HepG2 (cell line): ENCODE measurements at regions not wholly inside any gene's neighbourhood (a gene's known extent, or its start where the extent isn't known, plus 50 kb on each side); places are given as distances from the start of the nearest gene placed in this dataset.

Experiments
- ATAC-seq: fragments of 200-7000 bp; cut with Tn5 transposase; 3 replicates; pipeline ENCODE4 v1.9.1; 2020; ENCODE audit warnings: mild to moderate bottlenecking, moderate library complexity
- BruUV-seq: library from RNA; stranded (reverse); fragments of 400-500 nt; replicated peaks from 2 replicates; lab custom pipeline; 2021; lab: Mats Ljungman, UMichigan
- CTCF ChIA-PET: fragments of 300-600 bp; formaldehyde crosslinking; extraction: SDS; loops from one replicate; lab custom pipeline; 2021; ENCODE audit warnings: low total read pairs, inconsistent platforms, low intra/inter-chr PET ratio; lab: Yijun Ruan, JAX
- POLR2A ChIA-PET: fragments of 350-600 bp; sonication (Branson Sonifier 250); formaldehyde crosslinking; loops from one replicate; lab custom pipeline; 2020; ENCODE audit warnings: antibody characterized with exemption, inconsistent platforms; lab: Yijun Ruan, JAX
- DNase-seq: peaks from one replicate; pipeline ENCODE4 v3.0.0-alpha.2; 2015; ENCODE audit warnings: low spot score
- FAIRE-seq: peaks from 3 replicates; lab custom pipeline; 2011; peaks lifted over from hg19 to GRCh38; lab: Jason Lieb, UNC
- H2AFZ ChIP-seq: one replicate; pipeline ENCODE4 v1.6.1; 2011; ENCODE audit warnings: low read length, inconsistent platforms
- H3K27ac ChIP-seq: fragments of 300-600 bp; 3 replicates; pipeline ENCODE4 v1.8.0; 2011; ENCODE audit warnings: mixed run types, mild to moderate bottlenecking, mixed read lengths, low read length, inconsistent platforms; ENCODE audit not compliant: insufficient read depth; ENCODE audit errors: extremely low read length
- H3K27me3 ChIP-seq, 2 experiments: fragments of 200-600 bp in 1 of 2; 2 replicates in 1 of 2; 3 replicates in 1 of 2; pipeline versions ENCODE4 v1.6.0 to v1.8.0; 2011; ENCODE audit warnings: low read length in 2 of 2, mild to moderate bottlenecking in 2 of 2, moderate library complexity in 2 of 2, inconsistent platforms in 1 of 2; ENCODE audit not compliant: insufficient read depth in 2 of 2, control insufficient read depth in 1 of 2
- H3K36me3 ChIP-seq, 2 experiments: fragments of 200-600 bp in 1 of 2; replicated peaks in 1 of 2; 2 replicates in 1 of 2; 3 replicates in 1 of 2; pipeline versions ENCODE4 v1.5.1 to v1.8.0; 2011; ENCODE audit warnings: low read length in 2 of 2, inconsistent platforms in 1 of 2; ENCODE audit not compliant: insufficient read depth in 2 of 2, control insufficient read depth in 1 of 2
- H3K4me1 ChIP-seq: 2 replicates; pipeline ENCODE4 v1.5.1; 2012; ENCODE audit warnings: low read length, inconsistent platforms; ENCODE audit not compliant: insufficient read depth
- H3K4me2 ChIP-seq: 2 replicates; pipeline ENCODE4 v1.6.0; 2011; ENCODE audit warnings: low read depth, low read length, inconsistent platforms
- H3K4me3 ChIP-seq, 3 experiments: fragments of 200-600 bp in 1 of 3; sonication (generic), shearing (Covaris generic) in 1 of 3; replicated peaks in 1 of 3; 2 replicates each; pipeline ENCODE4 v1.5.1; 2011 to 2016; ENCODE audit warnings: low read length in 3 of 3, inconsistent platforms in 2 of 3, low read depth in 2 of 3, mild to moderate bottlenecking in 2 of 3, control low read depth in 1 of 3, mixed read lengths in 1 of 3; ENCODE audit not compliant: insufficient read depth in 1 of 3
- H3K79me2 ChIP-seq: one replicate; pipeline ENCODE4 v1.6.1; 2011; ENCODE audit warnings: low read length, inconsistent platforms; ENCODE audit not compliant: insufficient read depth
- H3K9ac ChIP-seq: 2 replicates; pipeline ENCODE4 v1.6.0; 2011; ENCODE audit warnings: mild to moderate bottlenecking, low read depth, low read length, inconsistent platforms; ENCODE audit not compliant: insufficient read depth
- H3K9me3 ChIP-seq: 2 replicates; pipeline ENCODE4 v1.5.1; 2012; ENCODE audit warnings: mild to moderate bottlenecking, low read length
- H4K20me1 ChIP-seq: 2 replicates; pipeline ENCODE4 v1.6.0; 2011; ENCODE audit warnings: inconsistent platforms, mild to moderate bottlenecking, low read length, moderate library complexity; ENCODE audit not compliant: insufficient read depth
- ASH2L ChIP-seq: fragments of 300-600, 200-600 bp; sonication (generic); IDR thresholded peaks from 2 replicates; pipeline ENCODE4 v1.7.0; 2017; ENCODE audit warnings: low read depth, mild to moderate bottlenecking, moderate library complexity, mixed read lengths, low read length; ENCODE audit not compliant: insufficient read length
- ATAD3A ChIP-seq: sonication (generic); formaldehyde crosslinking; IDR thresholded peaks from 2 replicates; pipeline ENCODE4 v1.4.0; 2020; ENCODE audit warnings: missing genetic modification reagents
- FOXO1 ChIP-seq: sonication (generic); formaldehyde crosslinking; IDR thresholded peaks from 2 replicates; pipeline ENCODE4 v1.4.0; 2020; ENCODE audit warnings: missing genetic modification reagents
- HCFC1 ChIP-seq: fragments of 150-350 bp; IDR thresholded peaks from 2 replicates; pipeline ENCODE4 v1.6.1; 2014; ENCODE audit warnings: low read depth, low read length
- JARID2 ChIP-seq: sonication (generic); formaldehyde crosslinking; IDR thresholded peaks from 2 replicates; pipeline ENCODE4 v1.8.1; 2023; ENCODE audit warnings: missing genetic modification reagents, inconsistent platforms; ENCODE audit not compliant: insufficient replicate concordance
- KDM2A ChIP-seq: sonication (generic); formaldehyde crosslinking; IDR thresholded peaks from 2 replicates; pipeline ENCODE4 v1.4.0; 2020; ENCODE audit warnings: low read depth, missing genetic modification reagents, borderline replicate concordance
- NR3C1 ChIP-seq: sonication (generic); formaldehyde crosslinking; IDR thresholded peaks from 2 replicates; pipeline ENCODE4 v1.4.0; 2020; ENCODE audit warnings: missing genetic modification reagents
- PPARG ChIP-seq: conservative IDR thresholded peaks from 2 replicates; pipeline ENCODE4 v1.6.1; 2016; ENCODE audit warnings: missing biosample characterization, missing genetic modification reagents
- RAD21 ChIP-seq: fragments of 450-650 bp; formaldehyde crosslinking; IDR thresholded peaks from 2 replicates; pipeline ENCODE4 v1.5.0; 2020; ENCODE audit warnings: mild to moderate bottlenecking
- REXO4 ChIP-seq: sonication (generic); formaldehyde crosslinking; IDR thresholded peaks from 2 replicates; pipeline ENCODE4 v1.8.0; 2022; ENCODE audit warnings: missing genetic modification reagents, mild to moderate bottlenecking, borderline replicate concordance
- SMAD9 ChIP-seq: sonication (generic); formaldehyde crosslinking; IDR thresholded peaks from 2 replicates; pipeline ENCODE4 v1.5.1; 2020; ENCODE audit warnings: mild to moderate bottlenecking, missing genetic modification reagents
- ZBTB43 ChIP-seq: sonication (generic); formaldehyde crosslinking; conservative IDR thresholded peaks from 2 replicates; pipeline ENCODE4 v1.4.0; 2020; ENCODE audit warnings: missing genetic modification reagents
- ZNF256 ChIP-seq: sonication (generic); formaldehyde crosslinking; conservative IDR thresholded peaks from 2 replicates; pipeline ENCODE4 v1.4.0; 2020; ENCODE audit warnings: missing genetic modification reagents
- ZNF3 ChIP-seq: IDR thresholded peaks from 2 replicates; pipeline ENCODE4 v1.7.0; 2017; ENCODE audit warnings: inconsistent platforms
- ZXDC ChIP-seq: sonication (generic); formaldehyde crosslinking; IDR thresholded peaks from 2 replicates; pipeline ENCODE4 v1.5.0; 2020; ENCODE audit warnings: mild to moderate bottlenecking, missing genetic modification reagents
- WGBS: methylation state at CpG from one replicate; pipeline ENCODE4 v1.1.6; 2017; ENCODE audit warnings: low lambda C conversion rate; 5-methylcytosine and 5-hydroxymethylcytosine counted together
- in situ Hi-C: cut with HindIII; loops from 2 replicates; pipeline ENCODE4 v1.10.0; 2017; ENCODE audit warnings: low pct_unique_long_range_greater_than_20kb; ENCODE audit not compliant: extremely low pct_ligation_motif_present
- intact Hi-C: fragments of 100-400 bp; cut with micrococcal nuclease; formaldehyde crosslinking; loops from one replicate; pipeline ENCODE4 v1.10.0; 2022; ENCODE audit not compliant: unreplicated experiment
- TF ChIP-seq, protein P1 (sequence below): IDR thresholded peaks from 2 replicates; pipeline ENCODE4 v1.6.1; 2012; ENCODE audit warnings: low read length, improper control_type of control experiment

GRCh38 chr13:109608059-109608458 lies 178.3 kb downstream of the IRS2 start:
- 78% methylated on average over 3 of the region's 3 CpGs for WGBS
- Histone ChIP-seq H3K4me2 (no peak overlapping the region), H3K36me3 (no peaks in the 10 kb centered on the region), H3K27ac (no peak overlapping the region), H2AFZ (no peak overlapping the region), H4K20me1 (no peaks in the 10 kb centered on the region), H3K9me3 (peaks cover 10% of the 10 kb centered on the region; the same call in 1 of the 2 replicates), H3K4me3 (no peak overlapping the region), H3K9ac (no peak overlapping the region), H3K27me3 (no peaks in the 10 kb centered on the region), H3K79me2 (no peaks in the 10 kb centered on the region), H3K4me1 (no peaks in the 10 kb centered on the region)
- intact Hi-C loops (no loop called here), in situ Hi-C loops (no loop called here)
- TF ChIP-seq REXO4 (CRISPR knock-in tag) (no peak), ASH2L (no peak), PPARG (CRISPR knock-in tag) (no peak), HCFC1 (no peak), RAD21 (no peak), JARID2 (CRISPR knock-in tag) (no peak), SMAD9 (CRISPR knock-in tag) (no peak), FOXO1 (CRISPR knock-in tag) (no peak), ATAD3A (CRISPR knock-in tag) (no peak), ZXDC (no peak), ZNF256 (no peak), KDM2A (CRISPR knock-in tag) (no peak), NR3C1 (CRISPR knock-in tag) (no peak), ZBTB43 (CRISPR knock-in tag) (no peak), ZNF3 (CRISPR knock-in tag) (no peak)
- TF ChIP-seq, protein P1, sequence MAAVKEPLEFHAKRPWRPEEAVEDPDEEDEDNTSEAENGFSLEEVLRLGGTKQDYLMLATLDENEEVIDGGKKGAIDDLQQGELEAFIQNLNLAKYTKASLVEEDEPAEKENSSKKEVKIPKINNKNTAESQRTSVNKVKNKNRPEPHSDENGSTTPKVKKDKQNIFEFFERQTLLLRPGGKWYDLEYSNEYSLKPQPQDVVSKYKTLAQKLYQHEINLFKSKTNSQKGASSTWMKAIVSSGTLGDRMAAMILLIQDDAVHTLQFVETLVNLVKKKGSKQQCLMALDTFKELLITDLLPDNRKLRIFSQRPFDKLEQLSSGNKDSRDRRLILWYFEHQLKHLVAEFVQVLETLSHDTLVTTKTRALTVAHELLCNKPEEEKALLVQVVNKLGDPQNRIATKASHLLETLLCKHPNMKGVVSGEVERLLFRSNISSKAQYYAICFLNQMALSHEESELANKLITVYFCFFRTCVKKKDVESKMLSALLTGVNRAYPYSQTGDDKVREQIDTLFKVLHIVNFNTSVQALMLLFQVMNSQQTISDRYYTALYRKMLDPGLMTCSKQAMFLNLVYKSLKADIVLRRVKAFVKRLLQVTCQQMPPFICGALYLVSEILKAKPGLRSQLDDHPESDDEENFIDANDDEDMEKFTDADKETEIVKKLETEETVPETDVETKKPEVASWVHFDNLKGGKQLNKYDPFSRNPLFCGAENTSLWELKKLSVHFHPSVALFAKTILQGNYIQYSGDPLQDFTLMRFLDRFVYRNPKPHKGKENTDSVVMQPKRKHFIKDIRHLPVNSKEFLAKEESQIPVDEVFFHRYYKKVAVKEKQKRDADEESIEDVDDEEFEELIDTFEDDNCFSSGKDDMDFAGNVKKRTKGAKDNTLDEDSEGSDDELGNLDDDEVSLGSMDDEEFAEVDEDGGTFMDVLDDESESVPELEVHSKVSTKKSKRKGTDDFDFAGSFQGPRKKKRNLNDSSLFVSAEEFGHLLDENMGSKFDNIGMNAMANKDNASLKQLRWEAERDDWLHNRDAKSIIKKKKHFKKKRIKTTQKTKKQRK = no peak
- FAIRE-seq (no peak), DNase-seq (no peak), ATAC-seq (no peak)
- ChIA-PET CTCF (no interaction called here), POLR2A (no interaction called here)
- no TSS peak for BruUV-seq
